GM19238 (cell line): ENCODE measurements at regions not wholly inside any gene's neighbourhood (a gene's known extent, or its start where the extent isn't known, plus 50 kb on each side); places are given as distances from the start of the nearest gene placed in this dataset.

Experiments used
- DNase-seq: peaks from one replicate; pipeline ENCODE4 v3.0.0; 2011; ENCODE audit warnings: low spot score; ENCODE audit not compliant: insufficient read length

- DNase-seq: no peak
These were observed 99.2 kb downstream of the SLC41A2 start for GRCh38 chr12:104858611-104859543.

GRCh38 chr12:104856531-104856930 lies 101.6 kb downstream of the SLC41A2 start:
- no peak for DNase-seq

GRCh38 chr12:104855599-104855998 lies 102.5 kb downstream of the SLC41A2 start:
- no peak for DNase-seq

GRCh38 chr12:104852896-104853295 lies 105.2 kb downstream of the SLC41A2 start:
- no peak for DNase-seq

- no peak for DNase-seq
These were observed 106.0 kb downstream of the SLC41A2 start for GRCh38 chr12:104852102-104852501.

GRCh38 chr12:104850781-104851180 lies 107.3 kb downstream of the SLC41A2 start:
- DNase-seq: no peak

GRCh38 chr12:104846056-104846767 lies 111.9 kb downstream of the SLC41A2 start:
- no peak for DNase-seq

- DNase-seq: no peak
These were observed 114.0 kb downstream of the SLC41A2 start for GRCh38 chr12:104844123-104844522.

GRCh38 chr12:104840262-104840661 lies 117.8 kb downstream of the SLC41A2 start:
- no peak for DNase-seq

GRCh38 chr12:104835317-104835716 lies 122.8 kb downstream of the SLC41A2 start:
- no peak for DNase-seq

GRCh38 chr12:104834607-104835006 lies 123.5 kb downstream of the SLC41A2 start:
- DNase-seq: no peak

GRCh38 chr12:104833756-104834155 lies 124.3 kb downstream of the SLC41A2 start:
- no peak for DNase-seq

- DNase-seq: no peak
These were observed 130.1 kb downstream of the SLC41A2 start for GRCh38 chr12:104828015-104828414.

- no peak for DNase-seq
These were observed 130.5 kb downstream of the SLC41A2 start for GRCh38 chr12:104827587-104827986.

GRCh38 chr12:104825408-104825807 lies 132.7 kb downstream of the SLC41A2 start:
- DNase-seq: no peak

- DNase-seq: no peak
These were observed 134.1 kb downstream of the SLC41A2 start for GRCh38 chr12:104823985-104824461.

- DNase-seq: no peak
These were observed 135.1 kb downstream of the SLC41A2 start for GRCh38 chr12:104822941-104823340.

- DNase-seq: no peak
These were observed 141.1 kb downstream of the SLC41A2 start for GRCh38 chr12:104816845-104817503.

- no peak for DNase-seq
These were observed 142.2 kb downstream of the SLC41A2 start for GRCh38 chr12:104815935-104816334.

GRCh38 chr12:104814944-104815343 lies 143.1 kb downstream of the SLC41A2 start:
- no peak for DNase-seq
